Neural cell (in vitro differentiated cells): ENCODE measurements at regions not wholly inside any gene's neighbourhood (a gene's known extent, or its start where the extent isn't known, plus 50 kb on each side); places are given as distances from the start of the nearest gene placed in this dataset.

ENCODE experiments used
- H2AFZ ChIP-seq: fragments of 200-600, 300-800 bp; sonication (generic), shearing (Covaris generic); 2 replicates; pipeline ENCODE4 v1.6.0; 2014; ENCODE audit warnings: low read depth, mild to moderate bottlenecking, antibody characterized with exemption, low read length, moderate library complexity
- H3F3A ChIP-seq: fragments of 200-600 bp; shearing (Covaris generic); 2 replicates; pipeline ENCODE4 v1.6.1; 2016; ENCODE audit warnings: mild to moderate bottlenecking, moderate library complexity, mixed read lengths, antibody characterized with exemption, low read length; ENCODE audit not compliant: insufficient read depth, poor library complexity, severe bottlenecking
- H3K27ac ChIP-seq: fragments of 200-600, 300-800 bp; sonication (generic), shearing (Covaris generic); 2 replicates; pipeline ENCODE4 v1.5.1; 2014; ENCODE audit warnings: mild to moderate bottlenecking, low read length, moderate library complexity
- H3K27me3 ChIP-seq: fragments of 300-800, 200-600 bp; sonication (generic), shearing (Covaris generic); 2 replicates; pipeline ENCODE4 v1.6.0; 2014; ENCODE audit warnings: mild to moderate bottlenecking, low read depth, low read length, moderate library complexity; ENCODE audit not compliant: insufficient read depth
- H3K36me3 ChIP-seq: fragments of 300-800, 200-600 bp; sonication (generic), shearing (Covaris generic); 2 replicates; pipeline ENCODE4 v1.5.1; 2014; ENCODE audit warnings: mild to moderate bottlenecking, antibody characterized with exemption, low read length, moderate library complexity; ENCODE audit not compliant: insufficient read depth
- H3K4me2 ChIP-seq: fragments of 300-800, 200-600 bp; sonication (generic), shearing (Covaris generic); 2 replicates; pipeline ENCODE4 v1.6.0; 2014; ENCODE audit warnings: mild to moderate bottlenecking, low read length
- H3K4me3 ChIP-seq: fragments of 300-800, 200-600 bp; sonication (generic), shearing (Covaris generic); 2 replicates; pipeline ENCODE4 v1.5.1; 2014; ENCODE audit warnings: mild to moderate bottlenecking, low read length, moderate library complexity
- H3K79me2 ChIP-seq: fragments of 200-600 bp; shearing (Covaris generic); replicated peaks from 2 replicates; pipeline ENCODE4 v1.6.0; 2014; ENCODE audit warnings: mild to moderate bottlenecking, low read length, moderate library complexity; ENCODE audit not compliant: insufficient read depth
- H3K9ac ChIP-seq: fragments of 300-800, 200-600 bp; sonication (generic), shearing (Covaris generic); 2 replicates; pipeline ENCODE4 v1.6.1; 2016; ENCODE audit warnings: mild to moderate bottlenecking, low read length, mixed read lengths
- H3K9me2 ChIP-seq: fragments of 200-600 bp; shearing (Covaris generic); 2 replicates; pipeline ENCODE4 v1.6.1; 2016; ENCODE audit warnings: mild to moderate bottlenecking, low read length, mixed read lengths; ENCODE audit not compliant: insufficient read depth
- H3K9me3 ChIP-seq: fragments of 200-600, 300-800 bp; sonication (generic), shearing (Covaris generic); 2 replicates; pipeline ENCODE4 v1.6.1; 2016; ENCODE audit warnings: mild to moderate bottlenecking, mixed run types, low read length, moderate library complexity, mixed read lengths
- H4K20me1 ChIP-seq: fragments of 200-600 bp; shearing (Covaris generic); 2 replicates; pipeline ENCODE4 v1.6.1; 2016; ENCODE audit warnings: mild to moderate bottlenecking, mixed run types; ENCODE audit not compliant: insufficient read depth
- CTCF ChIP-seq: fragments of 450-650 bp; IDR thresholded peaks from 2 replicates; pipeline ENCODE4 v1.5.1; 2014; ENCODE audit warnings: antibody characterized with exemption, mild to moderate bottlenecking, moderate library complexity; ENCODE audit not compliant: poor library complexity, severe bottlenecking
- EP300 ChIP-seq: fragments of 450-650 bp; conservative IDR thresholded peaks from 2 replicates; pipeline ENCODE4 v1.6.1; 2014; ENCODE audit warnings: antibody characterized with exemption, mild to moderate bottlenecking, moderate library complexity; ENCODE audit not compliant: poor library complexity, severe bottlenecking
- EZH2 ChIP-seq: fragments of 200-600, 300-800 bp; shearing (Covaris generic), sonication (generic); IDR thresholded peaks from 2 replicates; pipeline ENCODE4 v1.6.1; 2014; ENCODE audit warnings: antibody characterized with exemption, low read length, borderline replicate concordance, mild to moderate bottlenecking; ENCODE audit not compliant: insufficient read depth, poor library complexity, severe bottlenecking
- MXI1 ChIP-seq: fragments of 450-650 bp; conservative IDR thresholded peaks from 2 replicates; pipeline ENCODE4 v1.6.1; 2014; ENCODE audit warnings: antibody characterized with exemption, mild to moderate bottlenecking; ENCODE audit not compliant: poor library complexity, severe bottlenecking
- POLR2AphosphoS5 ChIP-seq: IDR thresholded peaks from 2 replicates; pipeline ENCODE4 v1.6.1; 2012
- RAD21 ChIP-seq: fragments of 450-650 bp; conservative IDR thresholded peaks from 2 replicates; pipeline ENCODE4 v1.6.1; 2014; ENCODE audit warnings: antibody characterized with exemption, mild to moderate bottlenecking, moderate library complexity
- REST ChIP-seq: IDR thresholded peaks from 2 replicates; pipeline ENCODE4 v1.6.1; 2012; ENCODE audit warnings: borderline replicate concordance
- SMC3 ChIP-seq: fragments of 450-650 bp; conservative IDR thresholded peaks from 2 replicates; pipeline ENCODE4 v1.6.1; 2014; ENCODE audit warnings: antibody characterized with exemption, mild to moderate bottlenecking, moderate library complexity; ENCODE audit not compliant: poor library complexity
- TAF1 ChIP-seq: IDR thresholded peaks from 2 replicates; pipeline ENCODE4 v1.6.1; 2012; ENCODE audit warnings: low read depth

GRCh38 chr9:91047993-91048607, 246.5 kb downstream of the SYK start:
- Histone ChIP-seq H4K20me1 (no peaks in the 10 kb centered on the region), H3K79me2 (no peaks in the 10 kb centered on the region), H3K4me2 (no peak overlapping the region), H3K27ac (no peak overlapping the region), H3K36me3 (no peaks in the 10 kb centered on the region), H3K9me2 (no peaks in the 10 kb centered on the region), H2AFZ (no peak overlapping the region), H3K4me3 (no peak overlapping the region), H3K9ac (no peak overlapping the region), H3K9me3 (no peaks in the 10 kb centered on the region), H3F3A (no peaks in the 10 kb centered on the region), H3K27me3 (no peaks in the 10 kb centered on the region)
- TF ChIP-seq CTCF (no peak), SMC3 (no peak), TAF1 (no peak), REST (no peak), RAD21 (no peak), EZH2 (no peak), MXI1 (no peak), EP300 (no peak), POLR2AphosphoS5 (no peak)

- H2AFZ ChIP-seq: no peak overlapping the region
- H3K4me3 ChIP-seq: no peak overlapping the region
- H3K4me2 ChIP-seq: no peak overlapping the region
- no peaks in the 10 kb centered on the region for H3K9me3 ChIP-seq
- no peaks in the 10 kb centered on the region for H3K27me3 ChIP-seq
- TF ChIP-seq MXI1: no peak
- no peak for TF ChIP-seq EZH2
- no peak for TF ChIP-seq POLR2AphosphoS5
- TF ChIP-seq TAF1: no peak
- no peak for TF ChIP-seq REST
- TF ChIP-seq EP300: no peak
- TF ChIP-seq SMC3: no peak
- TF ChIP-seq CTCF: no peak
- no peak for TF ChIP-seq RAD21
- H3F3A ChIP-seq: no peaks in the 10 kb centered on the region
- H4K20me1 ChIP-seq: no peaks in the 10 kb centered on the region
- H3K9me2 ChIP-seq: no peaks in the 10 kb centered on the region
- H3K27ac ChIP-seq: no peak overlapping the region
- no peaks in the 10 kb centered on the region for H3K79me2 ChIP-seq
- H3K36me3 ChIP-seq: no peaks in the 10 kb centered on the region
- no peak overlapping the region for H3K9ac ChIP-seq
Observed at GRCh38 chr9:91048749-91049148, 247.1 kb downstream of the SYK start.
